GM12891 (cell line): ENCODE measurements at regions not wholly inside any gene's neighbourhood (a gene's known extent, or its start where the extent isn't known, plus 50 kb on each side); places are given as distances from the start of the nearest gene placed in this dataset.

ENCODE experiments used
- PAX5 ChIP-seq: IDR thresholded peaks from 2 replicates; pipeline ENCODE4 v1.6.1; 2011; ENCODE audit warnings: low read length, moderate library complexity, mild to moderate bottlenecking; ENCODE audit not compliant: insufficient read depth, severe bottlenecking
- POLR2AphosphoS5 ChIP-seq: IDR thresholded peaks from 2 replicates; pipeline ENCODE4 v1.6.1; 2011; ENCODE audit warnings: low read depth, low read length, control low read depth

DNA sequence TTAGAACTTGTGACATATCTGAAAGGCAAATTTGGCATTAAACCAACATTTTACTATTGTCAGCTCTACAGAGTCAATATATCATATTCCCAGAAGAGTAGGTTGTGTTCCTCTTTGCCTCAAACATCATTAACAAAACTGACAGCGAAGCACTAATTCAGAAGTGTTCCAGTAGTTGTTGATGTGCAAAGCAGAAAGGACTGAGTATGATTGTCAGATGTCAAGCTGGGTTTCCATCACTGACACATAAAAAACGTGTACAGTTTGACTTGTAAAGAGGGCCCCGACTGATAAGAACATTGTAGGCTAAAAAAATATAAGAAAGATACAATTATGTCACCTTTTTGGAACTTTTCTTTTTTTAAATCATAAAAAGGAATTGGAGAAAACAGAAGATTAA, 101.5 kb upstream of the ZNF608 start:
- no peak for TF ChIP-seq PAX5
- no peak for TF ChIP-seq POLR2AphosphoS5
